ENCODE measurements at regions not wholly inside any gene's neighbourhood (a gene's known extent, or its start where the extent isn't known, plus 50 kb on each side); places are given as distances from the start of the nearest gene placed in this dataset.
"Not testable (repeated sequence)": the region's sequence is repeated elsewhere in the genome, so short reads cannot be mapped to it uniquely, and the experiment has no call there.

DNA sequence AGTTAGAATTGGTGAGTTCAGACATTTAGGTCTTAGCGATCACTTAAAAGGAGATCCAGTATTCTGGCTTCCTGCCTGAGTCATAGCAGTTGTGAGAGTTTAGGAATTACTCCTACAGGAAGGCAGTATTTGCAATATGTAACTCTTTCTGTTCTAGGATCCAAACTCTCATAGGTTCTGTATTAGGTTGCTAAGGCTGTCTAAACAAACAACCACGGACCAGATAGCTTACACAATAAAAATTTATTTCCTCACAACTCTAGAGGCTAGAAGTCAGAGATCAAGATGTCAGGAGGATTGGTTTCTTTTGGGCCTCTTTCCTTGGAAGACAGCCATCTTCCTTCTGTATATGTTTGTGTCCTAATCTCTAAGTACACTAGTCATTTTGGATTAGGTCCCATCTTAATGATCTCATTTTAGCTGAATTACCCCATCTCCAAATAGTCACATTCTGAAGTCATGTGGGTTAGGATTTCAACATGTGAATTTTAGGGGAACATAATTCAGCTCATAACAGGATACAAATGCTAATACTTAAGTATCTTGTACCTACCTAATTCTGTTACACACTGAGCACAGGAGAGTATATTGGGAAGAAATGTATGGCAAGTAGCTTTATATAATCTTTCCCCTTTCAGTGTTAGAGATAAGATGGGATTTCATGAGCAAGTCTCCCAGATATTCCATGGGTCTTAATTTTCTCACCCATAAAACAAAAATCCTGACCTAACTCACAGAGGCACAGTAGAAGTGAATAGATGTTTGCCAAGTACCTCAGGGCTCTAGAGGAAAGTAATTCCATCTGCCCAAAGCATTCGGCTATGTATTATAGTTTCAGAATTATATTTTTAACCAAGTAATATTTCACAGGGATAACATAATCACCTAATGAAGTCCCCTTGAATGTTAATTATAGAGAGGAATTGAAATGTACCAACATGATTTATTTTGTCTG is 144.4 kb downstream of the PTBP2 start:
- no peak for DNase-seq

DNA sequence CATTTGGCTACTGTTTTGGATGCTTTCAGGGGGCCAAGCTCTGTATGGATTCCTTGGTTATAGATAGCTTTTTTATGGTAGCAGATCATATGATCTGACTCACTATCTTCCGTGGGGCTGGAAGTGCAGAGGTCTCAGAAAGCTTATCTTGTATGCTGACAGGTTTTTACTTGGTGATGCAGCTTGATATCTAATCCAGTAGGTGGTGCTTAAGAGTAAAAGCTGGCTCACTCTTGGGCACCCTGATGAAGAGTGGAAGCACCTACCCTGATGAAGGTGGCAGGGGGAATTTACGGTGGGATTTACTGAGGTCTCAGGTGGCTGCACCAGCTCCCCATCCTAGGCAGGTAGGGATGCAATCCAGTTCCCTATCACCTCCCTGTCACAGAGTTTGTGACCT is 151.2 kb downstream of the PTBP2 start:
- no peak for DNase-seq

DNA sequence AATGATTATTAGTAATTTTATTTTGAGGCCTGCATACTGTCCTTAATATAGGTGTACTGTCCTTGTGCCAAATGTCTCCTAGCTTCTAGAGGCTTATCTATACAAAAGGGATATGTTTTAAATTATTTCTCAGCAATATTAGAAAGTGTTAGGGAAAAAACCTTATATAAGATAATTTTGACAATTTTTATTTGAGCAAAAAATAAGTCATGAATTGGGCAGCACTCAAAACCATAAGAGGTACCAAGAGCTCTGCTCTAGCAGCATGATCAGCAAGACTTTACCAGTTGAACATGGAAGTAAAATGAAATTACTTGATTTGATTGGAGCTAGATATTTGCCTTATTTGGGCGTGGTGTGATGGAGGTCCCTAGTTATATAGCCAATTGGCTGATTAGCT is 157.1 kb downstream of the PTBP2 start:
- DNase-seq = no peak

DNA sequence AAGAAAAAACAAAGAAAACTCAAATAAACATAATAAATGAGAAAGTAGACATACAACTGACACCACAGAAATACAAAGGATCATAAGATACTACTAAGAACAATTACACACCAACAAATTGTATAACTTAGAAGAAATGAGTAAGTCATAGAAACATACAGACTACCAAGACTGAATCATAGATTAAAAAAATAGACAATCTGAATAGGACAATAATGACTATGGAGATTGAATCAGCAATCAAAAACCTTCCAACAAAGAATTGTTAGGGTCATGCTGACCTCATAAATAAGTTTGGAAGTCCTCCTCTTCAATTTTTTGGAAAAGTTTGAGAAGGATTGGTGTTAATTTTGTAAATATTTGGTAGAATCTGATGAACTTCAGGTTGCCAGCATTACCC is 159.0 kb downstream of the PTBP2 start:
- no peak for DNase-seq

DNA sequence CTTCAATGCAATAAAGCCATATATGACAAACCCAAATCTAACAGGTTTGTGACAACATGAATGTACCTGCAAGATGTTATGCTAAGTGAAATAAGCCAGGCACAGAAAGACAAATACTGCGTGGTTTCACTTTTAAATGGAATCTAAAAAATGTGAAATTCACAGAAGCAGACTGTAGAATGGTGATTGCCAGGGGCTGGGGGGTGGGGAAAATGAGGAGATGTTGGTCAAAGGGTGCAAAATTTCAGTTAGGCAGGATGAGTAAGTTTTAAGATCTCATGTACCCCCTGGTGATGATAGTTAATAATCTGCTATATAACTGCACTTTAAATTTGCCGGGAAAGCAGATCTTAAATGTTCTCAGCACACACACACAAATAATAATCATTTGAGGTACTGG is 160.5 kb downstream of the PTBP2 start:
- no peak for DNase-seq

DNA sequence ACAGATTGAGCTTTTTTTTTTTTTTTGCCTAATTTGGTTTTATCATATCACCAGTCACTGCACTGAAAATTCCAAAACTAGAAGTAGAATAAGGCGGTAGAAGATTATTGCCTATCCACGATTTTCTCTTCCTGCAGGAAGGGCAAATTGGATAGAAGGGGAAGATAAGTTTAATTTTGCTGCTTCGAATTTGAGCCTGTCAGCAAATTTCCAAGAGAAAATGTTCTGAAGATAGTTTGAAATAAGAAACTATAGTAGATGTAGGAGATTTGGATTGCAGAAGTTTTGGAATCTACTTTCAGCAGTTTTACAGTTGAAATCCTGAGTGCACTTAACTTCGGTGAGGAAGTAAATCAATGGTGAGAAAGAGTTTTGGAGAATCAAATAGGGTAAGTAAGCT is 164.9 kb downstream of the PTBP2 start:
- no peak for DNase-seq

DNA sequence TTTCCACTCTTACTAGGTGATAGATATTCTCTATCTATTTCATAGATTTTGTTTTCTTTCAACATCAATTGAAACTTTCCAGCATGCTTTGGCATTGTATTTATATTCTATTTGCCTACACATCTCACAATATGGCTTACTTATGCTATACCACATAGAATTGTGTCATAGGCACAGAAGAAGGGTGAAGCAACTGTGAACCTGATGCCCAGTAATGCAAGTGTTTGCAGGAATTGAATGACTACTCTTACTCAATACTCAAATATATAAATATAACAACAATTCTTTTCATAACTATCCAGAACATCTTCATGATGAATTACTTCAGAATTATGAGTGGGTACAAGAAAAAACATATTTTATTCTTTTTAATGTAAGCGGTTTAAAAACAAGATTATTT is 165.9 kb downstream of the PTBP2 start:
- DNase-seq = no peak

DNA sequence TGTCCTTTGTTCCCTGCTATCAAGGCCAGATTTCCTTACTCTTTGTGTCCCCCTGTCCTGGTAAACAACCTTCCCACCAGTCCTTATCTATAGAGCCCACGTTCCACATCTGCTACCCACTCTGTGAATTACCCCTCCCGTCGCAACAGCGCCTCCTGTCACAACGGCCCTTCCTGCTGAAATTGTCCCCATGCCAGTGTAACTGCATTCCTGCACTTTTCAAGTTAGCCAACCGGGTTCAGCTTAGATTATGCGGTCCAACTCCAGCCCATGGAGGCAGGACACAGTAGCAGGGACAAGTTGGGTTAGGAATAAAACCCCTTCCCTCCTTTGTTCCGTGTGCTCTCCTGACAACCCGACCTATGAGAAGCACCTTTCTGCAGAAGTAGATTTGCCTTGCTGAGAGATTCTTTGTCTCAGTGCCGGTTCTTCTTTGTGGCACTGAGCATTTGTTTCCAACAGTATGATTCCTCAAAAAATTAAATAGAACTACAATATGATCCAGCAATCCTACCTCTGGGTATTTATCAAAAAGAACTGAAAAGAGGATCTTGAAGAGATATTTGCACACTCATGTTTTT is 180.3 kb downstream of the PTBP2 start:
- no peak for DNase-seq

DNA sequence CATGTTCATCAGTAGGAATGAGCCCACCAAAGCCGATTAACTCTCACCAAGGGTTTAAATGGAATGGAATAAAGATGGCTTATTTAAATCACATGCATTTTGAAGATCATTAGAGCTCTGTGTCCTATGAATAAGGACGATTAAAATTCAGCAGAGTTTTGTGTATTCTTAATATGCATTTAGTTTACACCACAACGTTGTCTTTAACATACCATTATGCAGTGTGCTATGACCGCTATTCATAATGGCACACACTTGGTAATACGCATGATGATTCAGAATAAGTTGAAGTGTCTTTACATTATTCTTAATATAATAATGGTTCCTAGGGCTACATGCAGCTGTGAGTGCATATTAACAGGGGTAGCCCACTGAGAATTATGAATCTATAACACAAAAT is 190.7 kb downstream of the PTBP2 start:
- DNase-seq = no peak

DNA sequence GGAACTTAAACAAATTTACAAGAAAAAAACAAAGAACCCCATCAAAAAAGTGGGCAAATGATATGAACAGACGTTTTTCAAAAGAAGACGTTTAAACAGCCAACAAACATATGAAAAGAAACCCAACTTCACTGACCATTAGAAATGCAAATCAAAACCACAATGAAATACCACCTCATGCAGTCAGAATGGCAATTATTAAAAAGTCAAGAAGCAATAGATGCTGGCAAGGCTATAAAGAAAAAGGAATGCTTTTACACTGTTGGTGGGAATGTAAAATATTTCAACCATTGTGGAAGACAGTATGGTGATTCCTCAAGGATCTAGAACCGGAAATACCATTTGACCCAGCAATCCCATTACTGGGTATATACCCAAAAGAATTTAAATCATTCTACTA is 194.1 kb downstream of the PTBP2 start:
- DNase-seq = not testable (repeated sequence)

DNA sequence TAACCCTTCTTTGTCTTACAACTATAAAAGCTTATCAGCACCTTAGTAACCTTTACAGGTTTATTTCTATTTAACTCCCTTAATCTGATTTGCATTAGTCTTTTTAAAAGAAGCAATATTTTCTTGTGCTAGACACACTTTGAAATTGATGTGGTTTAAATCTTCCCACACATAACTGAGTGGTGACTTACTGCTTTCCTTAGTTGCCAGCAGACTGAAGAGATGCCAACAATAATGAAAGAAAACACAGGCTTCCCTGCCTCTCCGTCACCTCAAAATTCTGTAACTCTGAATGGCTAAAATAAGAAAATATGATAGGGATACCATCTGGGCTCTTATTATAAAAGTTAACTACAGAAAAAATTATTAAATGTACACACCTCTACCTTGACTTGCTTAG is 196.8 kb downstream of the PTBP2 start:
- no peak for DNase-seq

DNA sequence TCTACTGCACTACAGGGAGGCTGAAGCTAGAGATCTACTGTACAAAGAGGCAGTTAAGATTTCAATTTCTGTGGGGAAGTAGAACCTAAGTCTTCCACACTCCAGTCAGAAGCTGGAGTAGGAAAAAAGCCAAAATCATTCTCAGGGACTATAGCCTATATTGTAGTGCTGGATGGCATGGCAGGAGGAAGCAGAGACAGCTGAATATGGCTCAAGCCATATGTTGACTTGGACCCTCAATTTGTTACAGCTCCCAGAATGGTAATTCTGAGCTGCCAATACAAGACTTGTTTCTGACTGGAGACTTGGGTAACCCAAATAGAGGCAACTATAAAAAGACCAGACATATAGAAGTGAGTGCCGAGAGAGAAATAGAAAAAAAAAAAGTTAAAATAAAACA is 200.6 kb downstream of the PTBP2 start:
- DNase-seq = no peak

DNA sequence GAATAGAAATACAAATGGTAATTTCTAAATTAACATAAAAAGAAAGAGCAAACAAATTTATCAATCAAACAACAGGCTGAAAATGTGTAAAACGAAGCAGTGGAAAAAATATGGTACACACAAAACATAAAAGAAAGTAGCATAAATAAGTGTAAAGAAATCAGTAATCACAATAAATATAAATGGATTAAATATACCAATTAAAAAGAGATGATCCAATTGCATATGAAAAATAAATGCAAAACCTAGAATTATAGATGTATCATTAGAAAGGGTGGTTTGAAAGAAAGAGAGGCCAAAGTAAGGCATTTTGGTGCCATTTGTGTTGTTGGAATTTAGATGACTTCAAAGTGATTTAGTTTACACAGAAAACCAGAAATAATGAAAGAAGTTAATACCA is 202.2 kb downstream of the PTBP2 start:
- no peak for DNase-seq

DNA sequence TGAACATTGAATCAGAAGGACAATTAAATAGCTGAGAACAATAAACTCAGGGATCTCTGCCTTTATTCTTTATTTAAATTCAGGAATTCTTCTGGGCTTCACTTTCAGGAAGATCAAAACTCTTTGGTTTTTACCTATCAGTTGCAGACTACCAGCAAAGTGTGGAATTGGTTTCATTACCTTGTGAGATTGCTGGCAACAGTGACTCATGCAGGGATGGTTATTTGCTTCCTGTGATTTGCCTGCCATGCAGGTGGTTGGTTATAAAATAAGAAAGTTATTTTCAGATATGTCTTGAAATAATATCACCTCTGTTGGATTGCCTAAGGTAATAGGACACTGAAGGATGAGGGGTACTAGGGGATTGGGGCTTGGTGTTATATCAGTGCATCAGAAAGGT is 204.6 kb downstream of the PTBP2 start:
- DNase-seq = no peak

DNA sequence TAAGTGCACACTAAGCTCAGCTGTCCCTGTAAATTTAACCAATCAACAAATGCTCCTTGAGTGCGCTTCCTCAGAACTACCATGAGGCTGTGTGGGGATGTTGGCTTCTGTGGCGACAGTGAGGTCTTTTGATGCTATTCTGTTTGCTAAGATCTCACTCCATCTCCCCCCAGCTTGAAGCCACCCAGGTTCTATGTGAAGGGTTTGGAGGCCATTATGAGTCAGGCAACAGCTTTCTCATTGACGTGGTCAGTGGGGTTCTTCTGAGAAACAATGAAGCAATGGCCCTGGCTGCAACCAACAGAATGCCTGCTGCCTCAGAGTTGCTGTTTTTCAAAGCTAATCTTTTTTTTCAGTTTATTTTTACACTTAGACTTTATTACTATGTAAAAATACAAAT is 205.5 kb downstream of the PTBP2 start:
- DNase-seq = no peak

DNA sequence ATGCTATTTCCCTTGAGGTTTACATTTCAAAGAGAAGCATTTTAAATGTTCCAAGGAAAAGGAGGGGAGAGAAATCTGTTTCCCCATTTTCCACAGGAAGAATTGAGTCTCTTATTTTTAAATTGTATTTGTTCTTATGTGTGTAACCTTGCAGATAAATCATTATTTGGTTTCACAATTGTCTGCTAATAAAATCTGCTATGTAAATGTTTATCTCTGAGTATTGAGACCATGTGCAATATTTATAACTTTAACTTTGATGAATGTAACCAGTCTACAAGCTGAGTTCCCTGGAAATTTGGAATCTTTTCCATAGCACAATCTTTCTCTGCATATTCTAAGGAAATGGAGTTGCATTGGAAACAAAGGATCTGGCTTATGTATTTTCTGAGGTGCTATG is 209.6 kb downstream of the PTBP2 start:
- DNase-seq = no peak

DNA sequence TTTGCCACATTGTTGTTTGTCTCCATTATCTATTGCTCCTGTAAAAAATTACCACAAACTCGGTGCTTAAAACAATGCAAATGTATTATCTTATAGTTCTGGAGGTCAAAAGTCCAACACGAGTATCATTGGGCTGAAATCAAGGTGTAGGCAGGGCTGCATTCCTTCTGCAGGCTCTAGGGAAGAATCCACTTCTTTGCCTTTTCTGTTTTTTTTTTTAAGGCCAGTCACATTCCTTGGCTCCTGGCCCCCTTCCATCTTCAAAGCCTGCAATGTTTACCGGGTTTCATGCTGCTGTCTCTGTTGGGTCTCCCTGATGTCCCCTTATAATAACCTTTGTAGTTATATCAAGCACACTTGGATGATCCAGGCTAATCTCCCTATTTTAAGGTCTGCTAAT is 212.7 kb downstream of the PTBP2 start:
- no peak for DNase-seq

DNA sequence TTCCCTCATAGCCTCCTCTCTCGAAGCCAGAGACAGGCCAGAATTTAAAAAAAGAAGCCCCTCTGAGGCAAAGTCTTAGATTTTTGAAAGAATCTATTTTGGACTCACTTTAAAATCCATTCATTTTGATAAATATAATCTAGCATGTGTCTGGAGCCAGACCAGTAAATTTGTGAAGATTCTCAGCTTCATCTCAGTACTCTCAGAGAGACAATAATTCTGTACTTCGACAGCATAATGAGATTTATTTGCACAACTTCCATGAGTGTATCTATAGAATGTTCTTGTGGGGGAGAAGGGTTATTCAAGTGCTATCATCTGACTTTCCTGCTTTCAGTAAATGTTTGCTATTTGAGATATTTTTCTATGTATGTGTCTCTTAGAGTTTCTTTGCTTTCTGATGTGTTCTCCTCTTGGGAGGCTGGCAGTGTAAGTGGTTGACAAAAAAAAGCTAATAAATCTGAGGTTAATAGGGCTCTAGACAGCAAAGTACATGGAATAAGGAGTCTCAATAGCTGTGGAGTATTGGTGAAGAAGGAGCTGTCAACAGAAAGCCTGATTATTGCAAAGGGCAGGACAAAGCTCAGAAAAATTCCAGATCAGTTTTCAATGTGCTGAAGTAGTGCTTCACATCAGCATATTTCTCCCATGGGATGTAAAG is 223.0 kb downstream of the PTBP2 start:
- no peak for DNase-seq

DNA sequence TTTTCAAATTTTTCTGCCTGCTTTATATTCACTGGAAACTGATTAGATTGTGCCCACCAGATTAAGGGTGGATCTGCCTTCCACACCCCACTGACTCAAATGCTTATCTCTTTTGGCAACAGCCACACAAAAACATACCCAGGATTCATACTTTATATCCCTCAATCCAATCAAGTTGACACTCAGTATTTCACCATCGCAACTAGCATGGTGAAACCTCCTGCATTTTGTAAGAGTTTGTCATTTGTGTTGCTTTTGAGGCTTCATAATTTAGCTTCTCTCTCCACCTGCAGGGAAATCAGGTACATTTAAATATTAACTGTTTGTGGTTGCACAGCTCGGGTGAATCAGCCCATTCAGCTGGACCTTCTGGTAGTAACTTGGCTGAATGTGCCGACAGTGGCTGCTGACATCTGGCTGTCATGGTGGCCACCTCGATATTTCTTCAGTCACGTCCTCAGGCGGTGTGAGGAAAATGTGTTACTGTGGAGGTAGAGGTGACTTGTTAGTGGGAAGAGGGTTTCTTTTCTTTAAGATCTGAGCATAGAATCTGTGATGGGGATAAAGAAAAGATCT is 224.0 kb downstream of the PTBP2 start:
- no peak for DNase-seq

DNA sequence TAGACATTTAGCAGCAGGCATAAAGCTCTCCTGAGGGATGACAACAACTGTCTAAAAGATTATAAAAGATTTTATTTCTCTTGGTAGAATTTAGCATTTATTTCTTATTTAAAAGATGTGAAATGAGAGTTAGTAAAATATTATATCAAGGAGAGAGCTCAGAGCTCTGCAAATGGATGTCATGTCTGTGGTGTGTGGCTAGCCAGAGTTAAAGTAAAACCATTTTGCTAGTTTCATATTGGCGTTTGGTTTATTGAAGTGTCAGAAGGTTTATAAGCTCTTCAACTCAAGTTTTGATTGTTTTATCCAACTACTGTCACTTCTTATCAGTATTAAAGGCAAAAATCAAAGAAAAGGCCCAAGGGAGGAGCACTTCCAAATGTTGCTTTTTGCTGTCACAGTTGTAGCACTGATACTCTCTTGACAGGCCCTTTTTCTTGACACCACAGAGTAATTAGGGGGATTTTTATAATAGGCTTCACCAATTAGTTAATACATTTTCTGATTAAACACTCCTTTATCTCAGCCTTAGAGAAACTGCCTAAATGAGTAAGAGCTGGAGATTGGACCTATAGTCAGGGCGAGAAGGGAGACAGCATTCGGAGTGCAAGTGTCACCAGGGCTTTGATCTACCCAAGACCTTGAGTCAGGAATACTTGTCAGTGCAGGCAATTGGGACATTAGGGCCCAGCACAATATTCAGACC is 233.9 kb downstream of the PTBP2 start:
- no peak for DNase-seq

DNA sequence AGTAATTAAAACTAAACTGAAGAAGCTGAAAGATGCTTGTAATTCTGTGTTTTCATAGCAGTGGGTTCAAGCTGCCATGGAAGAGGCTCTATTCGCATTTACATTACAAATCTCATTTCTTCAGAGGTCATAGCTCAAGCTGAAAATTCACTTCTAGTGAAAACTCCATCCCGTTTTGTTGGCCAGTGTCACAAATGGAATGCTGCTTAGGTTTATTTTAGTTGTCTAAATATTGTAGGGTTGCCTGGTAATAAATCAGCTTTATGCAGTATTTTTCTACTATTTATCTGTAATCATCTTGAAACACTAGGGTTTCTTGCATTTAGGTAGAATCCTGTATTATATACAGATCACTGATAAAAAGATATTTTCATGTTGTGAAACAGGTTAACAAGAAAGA is 240.6 kb downstream of the PTBP2 start:
- DNase-seq = no peak

DNA sequence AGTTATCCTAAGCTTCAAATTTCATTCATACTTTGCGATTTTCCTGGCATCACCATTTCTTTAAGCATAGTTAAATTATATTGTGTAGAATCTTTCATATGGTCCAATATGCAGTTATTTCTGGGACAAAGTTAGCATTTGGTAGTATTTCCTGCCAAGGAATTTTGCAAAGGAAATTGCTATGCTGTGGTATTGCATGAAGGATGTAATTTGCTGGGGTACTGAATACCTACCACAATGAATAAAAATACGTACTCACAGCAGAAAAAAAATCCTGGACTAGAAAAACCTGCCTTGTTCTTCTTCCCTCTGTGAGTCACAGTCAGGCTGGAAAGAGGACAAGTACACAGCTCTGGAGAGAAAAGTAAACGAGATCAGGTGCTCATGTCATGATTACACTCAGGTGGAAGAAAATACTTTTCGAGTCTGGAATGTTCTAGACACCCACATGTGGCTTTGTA is 241.2 kb downstream of the PTBP2 start:
- no peak for DNase-seq

DNA sequence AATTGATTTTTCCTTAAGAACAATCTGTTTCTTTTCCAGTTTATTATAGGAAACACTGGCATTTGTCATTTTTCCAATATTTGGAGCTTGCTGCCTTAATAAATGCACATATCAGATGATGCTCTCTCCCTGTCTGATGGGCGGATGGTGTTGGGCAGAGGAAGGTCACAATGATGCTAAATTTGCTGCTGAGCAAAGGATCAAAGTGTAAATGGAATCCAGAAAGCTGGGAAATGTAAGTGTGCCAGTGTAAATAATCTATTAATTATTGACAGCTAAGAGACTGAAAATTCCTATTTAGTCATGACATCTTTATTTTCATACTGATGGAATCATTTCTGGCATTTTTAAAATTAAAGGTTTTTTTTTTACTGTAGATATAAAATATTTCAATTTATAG is 243.2 kb downstream of the PTBP2 start:
- DNase-seq = no peak

Data from Kasumi-1 (cell line).